NCI-H460 (cell line): ENCODE measurements at regions not wholly inside any gene's neighbourhood (a gene's known extent, or its start where the extent isn't known, plus 50 kb on each side); places are given as distances from the start of the nearest gene placed in this dataset.

Experiments
- DNase-seq: peaks from one replicate; pipeline ENCODE4 v3.0.0-alpha.2; 2016; ENCODE audit warnings: low read depth; ENCODE audit errors: extremely low read depth

DNA sequence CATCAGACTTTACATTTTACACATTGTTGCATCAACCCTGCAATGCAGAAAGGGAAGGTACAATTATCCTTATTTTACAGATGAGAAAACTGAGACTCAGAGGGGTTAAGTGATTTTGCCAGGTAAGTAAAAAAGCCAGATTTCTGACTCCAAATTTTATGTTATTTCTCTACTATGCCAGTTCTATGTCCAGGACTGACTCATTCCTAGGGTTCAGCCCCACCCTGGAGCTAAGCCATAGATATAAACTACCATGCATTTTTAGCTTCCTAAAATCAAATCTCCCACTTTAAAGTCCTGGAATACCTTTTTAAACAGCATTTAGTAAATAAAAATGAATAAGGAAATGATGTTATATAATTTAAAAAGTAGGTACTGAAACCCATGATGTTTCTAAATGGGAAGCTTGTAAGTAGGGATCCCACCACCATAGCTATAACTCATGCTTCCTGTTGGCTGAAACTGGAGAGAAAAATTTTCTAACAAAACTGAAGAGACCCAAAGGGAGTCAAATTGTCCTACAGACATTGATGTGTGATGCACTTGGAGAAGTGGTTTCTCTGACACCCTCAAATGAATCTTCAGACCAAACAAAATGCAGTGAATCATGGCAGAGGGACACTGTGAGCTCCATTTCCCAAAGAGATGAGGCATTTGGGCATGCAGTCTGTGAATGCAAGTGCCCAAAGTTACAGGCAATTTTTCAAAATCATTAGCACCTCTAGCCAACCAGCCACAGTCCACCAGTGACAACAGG lies 301.7 kb upstream of the UMPS start:
- DNase-seq: no peak

DNA sequence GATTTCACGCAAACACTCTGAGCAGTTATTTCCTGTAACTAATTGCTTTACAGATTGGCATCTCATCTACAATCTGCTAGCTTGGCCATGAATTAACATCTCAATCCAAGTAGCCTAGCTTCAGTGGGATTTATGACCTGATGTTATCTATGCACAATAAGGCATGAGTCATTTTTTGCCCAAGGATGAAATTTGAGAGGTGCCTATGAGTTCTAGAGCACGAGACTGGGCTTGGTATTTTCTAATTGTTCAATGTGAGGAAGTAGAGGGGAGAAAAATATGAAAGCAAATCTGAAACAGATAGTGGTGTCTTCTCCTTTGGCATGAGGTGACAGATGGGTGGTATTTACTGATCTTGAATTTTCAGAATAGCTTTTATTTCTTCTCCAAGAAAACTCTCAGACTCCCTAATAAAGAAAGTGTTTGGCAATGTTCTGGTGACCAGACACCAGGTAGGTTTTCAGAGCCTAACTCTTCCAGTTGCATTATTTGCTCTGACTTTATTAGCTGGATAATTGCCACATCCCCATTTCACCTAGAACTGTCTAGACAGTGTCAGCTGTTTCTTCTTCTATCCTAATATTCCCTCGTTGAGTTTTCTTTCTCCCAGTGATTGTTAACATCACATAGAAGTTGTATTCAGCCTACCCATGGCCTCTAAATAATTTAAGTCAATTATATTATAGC lies 301.0 kb upstream of the UMPS start:
- no peak for DNase-seq

DNA sequence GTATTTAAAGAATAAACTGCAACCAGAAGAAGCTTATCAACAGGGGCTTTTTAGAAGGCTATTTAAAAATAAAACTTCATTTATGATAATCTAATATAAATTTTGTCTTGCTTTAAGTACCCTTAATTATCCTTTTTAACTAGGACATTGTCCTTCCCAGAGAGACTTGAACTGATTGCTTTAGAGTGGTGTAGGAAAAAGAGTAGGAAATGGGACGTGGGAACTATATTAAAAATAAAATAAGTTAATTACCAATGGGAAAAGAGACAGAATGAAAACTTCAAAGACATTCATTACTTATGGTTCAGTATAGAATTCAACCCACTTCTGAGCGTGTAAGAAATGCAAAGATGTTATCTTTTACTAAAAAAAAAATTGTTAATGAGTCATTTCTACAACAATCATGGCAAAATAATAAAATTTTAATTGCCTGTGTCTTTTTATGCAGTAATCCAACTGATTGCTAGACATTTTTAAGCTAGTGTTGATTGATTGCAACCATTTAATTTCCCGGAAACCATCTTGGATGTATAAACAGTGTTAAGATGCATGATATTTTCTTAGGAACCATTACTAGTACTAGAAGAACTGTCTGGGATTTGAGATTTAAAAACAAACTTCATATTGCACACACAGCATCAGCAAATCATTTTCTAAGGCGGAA lies 298.8 kb upstream of the UMPS start:
- DNase-seq: no peak

DNA sequence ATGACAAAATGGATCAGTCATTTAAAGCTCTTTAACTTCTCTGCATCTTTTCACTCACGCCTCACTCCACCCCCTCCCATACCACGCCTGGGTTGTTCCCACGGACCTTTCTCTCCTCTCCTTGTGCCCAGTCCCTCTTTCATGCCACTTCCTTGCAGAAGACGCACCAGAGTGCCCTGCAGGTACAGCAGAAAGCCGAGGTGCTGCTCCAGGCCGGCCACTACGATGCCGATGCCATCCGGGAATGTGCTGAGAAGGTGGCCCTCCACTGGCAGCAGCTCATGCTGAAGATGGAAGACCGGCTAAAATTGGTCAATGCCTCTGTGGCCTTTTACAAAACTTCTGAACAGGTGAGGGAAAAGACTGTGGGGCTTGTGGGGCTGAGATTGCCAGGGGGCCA lies 296.1 kb upstream of the UMPS start:
- DNase-seq: no peak

DNA sequence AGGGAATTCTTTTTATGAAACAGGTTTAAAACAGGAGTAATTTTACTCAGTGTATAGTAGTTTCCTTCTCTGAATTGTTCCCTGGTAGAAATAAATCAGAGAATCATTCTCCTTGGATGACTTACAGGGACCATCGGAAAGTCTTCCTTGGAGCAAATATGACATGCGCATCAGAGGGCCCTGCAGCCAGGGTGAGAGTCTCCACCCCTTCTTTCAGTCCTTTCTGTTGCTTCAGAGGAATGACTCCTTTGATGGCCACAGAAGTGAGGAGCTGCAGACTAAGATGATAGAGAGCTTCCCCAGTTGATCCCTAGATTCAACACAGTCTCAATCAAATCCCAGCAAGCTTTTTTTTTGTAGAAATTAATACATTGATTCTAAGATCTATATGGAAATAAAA lies 294.8 kb upstream of the UMPS start:
- no peak for DNase-seq

DNA sequence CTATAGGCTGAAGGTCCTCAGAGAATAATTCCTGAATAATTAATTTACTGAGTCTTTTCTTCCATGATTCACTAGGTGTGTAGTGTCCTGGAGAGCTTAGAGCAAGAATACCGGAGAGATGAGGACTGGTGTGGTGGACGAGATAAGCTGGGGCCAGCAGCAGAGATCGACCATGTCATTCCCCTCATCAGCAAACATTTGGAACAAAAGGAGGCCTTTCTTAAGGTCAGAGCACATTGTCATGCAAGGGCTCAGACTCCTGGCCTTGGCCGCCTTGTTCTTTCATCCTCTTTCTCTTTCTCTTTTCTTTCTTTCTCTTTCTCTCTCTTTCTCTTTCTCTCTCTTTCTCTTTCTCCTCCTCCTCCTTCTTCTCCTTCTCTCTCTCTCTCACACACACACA lies 291.4 kb upstream of the UMPS start:
- no peak for DNase-seq

DNA sequence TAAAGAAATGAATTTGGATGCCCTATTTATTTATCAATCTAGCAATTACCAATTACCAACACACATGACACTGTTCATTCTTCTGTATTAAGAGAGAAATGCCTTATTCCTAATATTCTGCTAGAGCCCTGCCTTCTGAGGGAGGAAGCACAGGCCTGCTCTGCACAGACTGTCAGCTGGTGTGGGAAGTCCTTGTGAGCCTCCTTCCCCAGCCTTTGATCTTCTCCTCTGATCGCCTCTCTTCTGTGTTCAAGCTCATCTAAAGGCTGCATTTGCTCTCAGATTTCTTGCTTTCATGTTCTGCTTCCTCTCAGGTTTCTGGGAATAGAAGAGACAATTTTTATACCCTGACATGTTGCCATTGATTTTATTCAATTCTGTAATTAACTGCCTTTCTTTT lies 290.6 kb upstream of the UMPS start:
- no peak for DNase-seq

DNA sequence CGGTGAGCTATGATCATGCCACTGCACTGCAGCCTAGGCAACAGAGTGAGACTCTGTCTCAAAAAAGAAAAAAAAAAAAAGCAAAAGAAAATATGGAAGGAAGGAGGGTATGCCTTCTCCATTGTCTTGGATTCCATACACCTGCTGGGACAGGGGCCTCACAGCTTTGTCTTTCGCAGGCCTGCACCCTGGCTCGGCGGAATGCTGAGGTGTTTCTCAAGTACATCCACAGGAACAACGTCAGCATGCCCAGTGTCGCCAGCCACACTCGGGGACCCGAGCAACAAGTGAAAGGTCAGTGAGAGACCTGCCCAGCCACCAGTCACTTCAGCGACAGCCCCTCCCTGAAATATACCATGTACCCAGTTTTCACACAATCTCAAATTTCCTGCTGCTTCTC lies 288.5 kb upstream of the UMPS start:
- no peak for DNase-seq

DNA sequence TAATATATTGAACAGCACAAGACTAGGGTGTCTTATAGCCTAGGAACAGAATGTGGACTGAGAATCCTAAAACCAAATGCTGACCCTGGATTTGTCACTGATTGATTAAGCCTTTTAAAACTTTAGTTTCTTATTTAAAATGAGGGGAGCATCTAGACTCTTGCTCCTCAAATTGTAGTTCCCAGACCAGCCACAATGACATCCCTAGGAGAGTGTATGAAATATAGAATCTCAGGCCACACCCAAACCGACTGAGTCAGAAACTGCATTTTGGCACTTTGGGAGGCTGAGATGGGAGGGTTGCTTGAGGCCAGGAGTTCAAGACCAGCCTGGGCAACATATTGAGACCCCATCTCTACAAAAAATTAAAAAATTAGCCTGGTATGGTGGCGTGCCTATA lies 287.8 kb upstream of the UMPS start:
- no peak for DNase-seq

DNA sequence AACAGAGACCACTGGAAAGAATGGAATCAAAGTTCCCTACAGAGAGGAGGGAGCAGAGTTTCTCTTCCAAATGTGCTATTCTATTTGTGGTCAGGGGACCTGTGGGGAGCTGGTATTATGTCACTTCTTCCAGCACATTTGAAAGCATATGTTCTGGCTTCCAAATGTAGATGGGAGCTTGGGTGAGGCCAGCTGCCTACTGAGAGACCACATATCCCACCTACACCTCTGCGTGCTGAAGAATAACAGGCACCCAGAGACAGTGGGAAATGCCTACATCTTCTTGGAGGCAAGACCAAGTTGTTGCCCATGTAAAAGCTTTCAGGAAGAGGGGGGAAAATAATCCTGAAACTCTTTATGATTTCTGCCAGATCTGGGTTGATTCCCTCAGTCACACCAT lies 286.8 kb upstream of the UMPS start:
- DNase-seq: no peak

DNA sequence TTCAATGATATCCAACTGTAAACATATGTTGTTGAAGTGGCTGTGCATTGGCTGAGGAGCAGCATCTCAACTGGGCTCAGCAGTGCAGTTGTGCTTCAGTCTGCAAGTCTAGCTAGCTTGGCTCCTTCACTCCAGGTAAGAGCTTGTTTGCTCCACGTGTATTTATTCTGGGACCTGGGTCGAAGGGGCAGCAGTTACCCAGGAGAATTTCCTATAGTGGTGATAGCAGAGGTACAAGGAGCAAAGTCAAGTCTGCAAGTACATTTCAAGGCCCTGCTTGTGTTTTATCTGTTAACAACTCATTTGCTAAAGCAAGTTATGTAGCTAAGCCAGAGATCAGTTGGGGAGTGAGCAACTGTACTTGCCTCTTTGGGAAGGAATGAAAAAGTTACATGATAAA lies 286.2 kb upstream of the UMPS start:
- no peak for DNase-seq

DNA sequence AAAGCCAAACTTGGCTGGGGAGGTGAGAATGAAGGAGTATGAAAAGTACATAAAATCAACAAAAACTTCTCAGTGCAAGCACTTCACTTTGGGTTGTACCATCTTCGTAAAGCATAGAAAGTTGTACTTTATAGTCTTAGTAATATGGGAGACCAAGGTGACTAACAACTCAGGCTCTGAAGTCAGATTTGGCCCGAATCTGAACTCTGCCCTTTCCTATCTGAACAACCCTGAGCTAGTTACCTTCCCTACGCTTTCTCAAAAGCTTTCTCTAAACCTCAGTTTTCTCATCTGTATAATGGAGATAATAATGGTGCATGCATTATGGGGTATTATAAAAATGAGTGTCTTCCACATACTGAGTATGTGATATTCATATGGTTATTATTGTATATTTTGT lies 285.4 kb upstream of the UMPS start:
- no peak for DNase-seq

DNA sequence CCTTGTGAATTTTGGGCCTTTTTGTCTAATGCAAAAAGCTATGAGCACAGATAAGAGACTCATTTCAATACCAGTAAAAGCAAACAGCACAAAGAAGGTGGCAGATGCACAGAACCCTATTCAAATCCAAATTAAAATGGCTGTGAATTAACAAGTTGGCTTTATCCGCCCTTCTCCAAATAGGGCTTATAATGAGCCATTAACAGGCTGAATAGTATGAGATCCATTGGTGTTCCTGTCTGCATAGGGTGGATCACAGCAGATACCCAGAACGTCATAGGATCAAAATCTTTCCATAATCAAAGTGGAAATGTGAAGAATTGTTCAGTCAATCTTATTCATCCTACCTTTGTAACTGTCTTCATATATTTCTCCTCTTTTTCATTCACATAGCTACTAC lies 282.4 kb upstream of the UMPS start:
- no peak for DNase-seq

DNA sequence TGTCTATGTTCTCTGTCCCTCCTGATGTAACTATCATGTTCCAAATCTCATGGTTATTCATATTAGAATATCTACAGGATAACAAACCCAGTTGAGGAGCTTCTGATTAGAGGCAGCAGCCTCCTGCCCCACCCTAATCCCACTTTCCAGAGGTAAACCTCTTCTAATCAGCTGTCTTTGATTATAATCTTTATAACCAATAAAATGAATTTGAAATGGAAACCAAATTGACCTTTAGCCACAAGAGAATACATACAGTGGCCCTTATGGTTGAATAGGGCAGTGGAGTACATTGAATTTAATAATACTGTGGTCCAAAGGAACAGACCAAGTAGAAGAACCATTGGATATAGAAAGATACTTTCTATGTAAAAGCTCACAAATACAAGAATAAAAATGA lies 281.3 kb upstream of the UMPS start:
- no peak for DNase-seq

DNA sequence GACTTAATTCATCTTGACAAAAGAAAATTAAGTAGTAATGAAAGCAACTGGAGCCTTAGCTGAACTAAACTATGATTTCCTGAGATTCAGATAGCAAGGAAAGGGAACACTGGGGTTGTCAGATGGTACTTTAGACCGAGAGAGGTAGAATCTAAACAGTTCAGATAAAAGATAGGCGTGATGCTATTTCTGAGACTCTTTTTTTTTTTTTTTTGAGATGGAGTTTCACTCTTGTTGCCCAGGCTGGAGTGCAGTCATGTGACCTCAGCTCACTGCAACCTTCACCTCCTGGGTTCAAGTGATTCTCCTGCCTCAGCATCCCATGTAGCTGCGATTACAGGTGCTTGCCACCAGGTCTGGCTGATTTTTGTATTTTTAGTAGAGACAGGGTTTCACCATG lies 279.9 kb upstream of the UMPS start:
- no peak for DNase-seq

DNA sequence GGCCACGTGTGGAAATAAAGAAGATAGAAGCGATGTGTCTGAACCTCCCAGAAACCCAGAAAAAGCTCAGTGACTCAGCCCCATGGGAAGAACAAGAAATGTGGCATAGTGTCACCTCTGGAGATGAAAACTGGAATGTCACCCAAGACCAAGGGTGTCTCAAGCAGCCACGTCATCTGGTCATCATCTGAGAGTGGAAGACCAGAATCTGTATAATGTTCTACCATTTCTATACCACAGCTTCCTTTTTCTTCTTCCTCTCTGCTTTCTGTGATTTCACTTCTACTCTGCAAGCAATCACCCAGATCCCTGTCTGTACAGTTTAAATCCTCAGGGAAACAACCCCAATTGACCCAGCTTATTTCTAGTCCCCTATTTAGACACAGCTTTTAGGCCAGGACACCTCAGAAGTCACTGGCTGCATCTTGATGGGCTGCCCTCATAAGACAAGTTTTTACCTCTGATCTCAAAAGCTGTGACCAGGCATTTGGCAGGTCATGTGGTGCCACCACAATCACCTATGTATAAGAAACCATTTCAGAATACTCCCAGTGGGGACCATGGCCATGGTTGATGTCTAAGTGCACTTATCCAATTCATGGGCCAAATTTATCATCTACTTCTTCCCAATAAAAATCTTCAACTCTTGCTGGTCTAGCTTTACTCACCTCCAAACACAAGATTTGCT lies 278.5 kb upstream of the UMPS start:
- DNase-seq: no peak

DNA sequence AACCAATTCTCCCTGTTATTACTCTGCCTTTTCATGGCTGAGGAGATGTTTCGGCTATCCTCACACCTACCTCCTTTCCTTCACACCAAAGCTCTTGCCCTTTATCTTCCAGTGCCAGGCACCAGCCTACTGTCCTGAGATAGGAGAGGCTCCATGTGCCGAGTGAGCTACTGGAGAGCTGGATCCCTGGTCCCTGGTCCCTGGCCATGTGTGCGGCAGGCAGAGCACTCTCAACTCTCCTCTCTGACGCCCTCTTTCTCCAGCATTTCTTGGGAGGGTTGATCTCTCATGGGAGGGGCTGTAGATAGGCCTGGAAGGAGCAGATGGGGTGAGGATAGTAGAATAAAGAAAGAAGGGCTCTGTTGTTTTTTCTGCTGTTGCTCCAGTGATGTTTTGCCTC lies 277.1 kb upstream of the UMPS start:
- DNase-seq: no peak

DNA sequence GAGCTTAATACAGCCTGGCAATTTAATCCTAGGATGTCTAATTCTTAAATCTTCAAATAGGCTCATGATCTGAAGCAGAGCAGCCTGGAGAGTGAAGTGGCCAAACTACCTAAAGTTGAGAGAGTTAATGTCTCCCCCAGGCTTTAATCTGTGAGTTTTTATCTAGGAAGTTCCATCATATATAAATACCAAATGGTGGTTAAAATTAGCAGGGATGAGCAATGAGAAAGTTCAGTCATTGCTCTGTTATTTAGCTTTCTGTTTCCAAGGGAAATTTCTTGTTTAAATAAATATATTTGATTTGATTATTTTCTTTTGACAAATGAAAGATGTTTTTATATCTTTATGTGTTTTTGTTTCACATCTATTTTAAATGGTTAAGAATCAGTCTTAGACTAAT lies 274.4 kb upstream of the UMPS start:
- no peak for DNase-seq

DNA sequence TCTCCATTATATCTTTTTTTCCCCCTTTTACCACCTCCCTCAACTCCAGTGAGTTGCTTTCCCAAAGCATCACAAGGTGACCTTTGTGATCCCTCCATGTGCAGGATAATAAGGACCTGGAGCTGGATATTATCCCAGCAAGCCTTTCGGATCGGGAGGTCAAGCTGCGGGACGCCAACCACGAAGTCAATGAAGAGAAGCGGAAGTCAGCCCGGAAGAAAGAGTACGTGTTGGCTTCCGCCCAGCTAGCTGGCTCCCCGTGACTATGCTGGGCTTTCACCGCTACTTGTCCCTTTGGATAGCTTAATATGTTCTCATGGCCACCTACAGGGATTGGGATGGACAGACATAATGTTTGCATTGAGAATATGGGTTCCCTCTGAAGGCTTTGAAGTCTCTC lies 273.7 kb upstream of the UMPS start:
- DNase-seq: no peak

DNA sequence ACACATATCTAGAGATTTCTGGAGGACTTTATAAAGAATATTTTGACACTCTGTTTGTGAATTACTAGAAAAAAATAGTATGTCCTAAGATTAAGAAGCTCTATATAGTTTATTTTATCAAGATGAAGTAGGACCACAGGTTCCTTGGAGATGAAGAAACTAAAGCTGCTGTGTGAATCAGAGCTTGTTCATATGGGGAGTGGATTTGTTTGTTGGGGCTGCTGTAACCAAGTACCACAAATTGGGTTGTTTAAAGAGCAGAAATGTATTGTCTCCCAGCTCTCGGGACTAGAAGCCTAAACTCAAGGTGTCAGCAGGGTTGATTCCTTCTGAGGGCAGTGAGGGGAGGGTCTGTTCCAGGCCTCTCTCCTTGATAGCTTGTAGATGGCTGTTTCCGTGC lies 270.6 kb upstream of the UMPS start:
- DNase-seq: no peak

DNA sequence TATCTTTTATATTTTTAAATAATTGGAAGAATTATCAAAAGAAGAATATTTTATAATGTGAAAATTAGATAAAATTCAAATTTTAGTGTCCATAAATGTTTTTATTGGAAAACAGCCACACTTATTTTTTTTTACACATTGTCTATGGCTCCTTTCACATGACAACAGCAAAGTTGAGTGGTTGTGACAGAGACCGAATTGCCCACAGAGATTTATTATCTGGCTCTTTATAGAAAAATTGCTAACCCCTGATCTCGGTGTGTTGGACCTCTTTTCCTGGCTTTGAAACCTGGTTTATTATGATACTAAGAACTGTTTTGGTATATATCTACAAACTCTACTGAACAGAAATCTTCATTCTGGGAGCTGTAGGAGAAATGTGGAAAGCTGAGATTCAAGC lies 269.1 kb upstream of the UMPS start:
- DNase-seq: no peak
